HepG2 (cell line): ENCODE measurements at regions not wholly inside any gene's neighbourhood (a gene's known extent, or its start where the extent isn't known, plus 50 kb on each side); places are given as distances from the start of the nearest gene placed in this dataset.

Experiments used
- BRCA1 ChIP-seq: sonication (generic); formaldehyde crosslinking; IDR thresholded peaks from 2 replicates; pipeline ENCODE4 v1.4.0; 2020; ENCODE audit warnings: missing genetic modification reagents
- ZFP1 ChIP-seq: IDR thresholded peaks from 2 replicates; pipeline ENCODE4 v1.6.1; 2016

- TF ChIP-seq BRCA1 (CRISPR knock-in tag) (no peak), ZFP1 (CRISPR knock-in tag) (no peak)
These were observed 130.5 kb downstream of the FOXB1 start for GRCh38 chr15:60134609-60135008.
